ENCODE measurements at regions not wholly inside any gene's neighbourhood (a gene's known extent, or its start where the extent isn't known, plus 50 kb on each side); places are given as distances from the start of the nearest gene placed in this dataset.

DNA sequence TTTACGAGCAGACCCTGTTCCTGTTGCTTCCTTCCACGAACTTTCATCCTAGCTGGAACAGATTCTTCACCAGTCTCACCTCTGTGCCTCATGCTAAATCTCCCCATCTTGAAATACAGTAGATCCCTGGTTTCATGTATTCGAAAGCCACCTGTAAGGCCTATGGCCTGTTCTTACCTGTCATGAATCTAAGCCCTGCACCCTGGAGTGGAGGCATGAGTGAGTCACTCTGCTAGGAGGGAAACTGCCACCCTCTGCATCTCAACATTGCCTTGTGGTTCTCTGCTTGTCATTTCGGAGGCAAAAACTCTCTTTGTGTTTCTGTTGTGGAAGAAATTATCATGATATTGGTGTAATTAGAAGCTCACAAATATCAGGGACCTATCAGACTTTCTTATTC lies 320.0 kb downstream of the ENC1 start:
- TF ChIP-seq POLR2A (IDR thresholded peaks at IDR 0.05) = no peak
- TF ChIP-seq, protein P1, sequence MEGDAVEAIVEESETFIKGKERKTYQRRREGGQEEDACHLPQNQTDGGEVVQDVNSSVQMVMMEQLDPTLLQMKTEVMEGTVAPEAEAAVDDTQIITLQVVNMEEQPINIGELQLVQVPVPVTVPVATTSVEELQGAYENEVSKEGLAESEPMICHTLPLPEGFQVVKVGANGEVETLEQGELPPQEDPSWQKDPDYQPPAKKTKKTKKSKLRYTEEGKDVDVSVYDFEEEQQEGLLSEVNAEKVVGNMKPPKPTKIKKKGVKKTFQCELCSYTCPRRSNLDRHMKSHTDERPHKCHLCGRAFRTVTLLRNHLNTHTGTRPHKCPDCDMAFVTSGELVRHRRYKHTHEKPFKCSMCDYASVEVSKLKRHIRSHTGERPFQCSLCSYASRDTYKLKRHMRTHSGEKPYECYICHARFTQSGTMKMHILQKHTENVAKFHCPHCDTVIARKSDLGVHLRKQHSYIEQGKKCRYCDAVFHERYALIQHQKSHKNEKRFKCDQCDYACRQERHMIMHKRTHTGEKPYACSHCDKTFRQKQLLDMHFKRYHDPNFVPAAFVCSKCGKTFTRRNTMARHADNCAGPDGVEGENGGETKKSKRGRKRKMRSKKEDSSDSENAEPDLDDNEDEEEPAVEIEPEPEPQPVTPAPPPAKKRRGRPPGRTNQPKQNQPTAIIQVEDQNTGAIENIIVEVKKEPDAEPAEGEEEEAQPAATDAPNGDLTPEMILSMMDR (IDR thresholded peaks at IDR 0.05) = no peak

Data from testis (tissue), 2 donors.